SKM-1 (cell line): ENCODE measurements at regions not wholly inside any gene's neighbourhood (a gene's known extent, or its start where the extent isn't known, plus 50 kb on each side); places are given as distances from the start of the nearest gene placed in this dataset.
"Not testable (repeated sequence)": the region's sequence is repeated elsewhere in the genome, so short reads cannot be mapped to it uniquely, and the experiment has no call there.

Experiments used
- DNase-seq: peaks from one replicate; lab custom pipeline; 2025; ENCODE audit not compliant: unreplicated experiment; lab: John Stamatoyannopoulos, UW

DNA sequence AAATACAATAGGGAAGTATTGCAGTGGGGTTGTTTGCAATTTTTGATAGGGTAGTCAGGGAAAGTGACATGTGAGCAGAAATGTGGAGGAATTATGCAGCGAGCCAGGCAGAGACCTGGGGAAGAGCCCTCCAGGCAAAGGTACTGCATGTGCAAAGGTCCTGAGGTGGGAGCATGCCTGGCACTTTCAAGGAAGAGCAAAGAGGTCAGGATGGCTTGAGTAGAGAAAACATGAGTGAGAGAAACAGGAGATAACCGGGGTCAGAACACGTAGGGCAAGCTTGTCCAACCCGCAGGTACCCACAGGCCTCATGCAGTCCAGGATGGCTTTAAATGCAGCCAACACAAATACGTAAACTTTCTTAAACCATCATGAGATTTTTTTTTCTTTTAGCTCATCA, 71.0 kb downstream of the COQ2 start:
- DNase-seq = no peak

GRCh38 chr4:83212041-83212851, 72.4 kb downstream of the COQ2 start:
- no peak for DNase-seq

DNA sequence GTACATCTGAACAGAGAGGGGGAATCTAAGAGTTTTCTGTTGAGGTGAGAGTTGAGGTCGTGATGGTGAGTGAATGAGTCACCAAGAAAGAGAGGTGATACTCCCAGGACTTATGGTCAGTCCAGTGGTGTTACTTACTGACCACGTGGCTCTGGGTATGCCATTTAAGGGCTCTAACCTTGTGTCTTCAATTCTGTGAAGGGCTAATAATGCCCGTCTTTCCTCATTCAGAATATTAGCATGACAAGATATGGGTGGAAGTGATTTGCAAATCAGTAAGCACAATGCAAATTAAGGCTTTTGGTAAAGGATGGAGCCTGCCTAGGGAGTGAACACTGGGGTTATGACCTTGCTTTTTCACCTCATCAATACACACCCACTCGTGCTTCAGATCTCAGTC, 75.2 kb downstream of the COQ2 start:
- DNase-seq = no peak

DNA sequence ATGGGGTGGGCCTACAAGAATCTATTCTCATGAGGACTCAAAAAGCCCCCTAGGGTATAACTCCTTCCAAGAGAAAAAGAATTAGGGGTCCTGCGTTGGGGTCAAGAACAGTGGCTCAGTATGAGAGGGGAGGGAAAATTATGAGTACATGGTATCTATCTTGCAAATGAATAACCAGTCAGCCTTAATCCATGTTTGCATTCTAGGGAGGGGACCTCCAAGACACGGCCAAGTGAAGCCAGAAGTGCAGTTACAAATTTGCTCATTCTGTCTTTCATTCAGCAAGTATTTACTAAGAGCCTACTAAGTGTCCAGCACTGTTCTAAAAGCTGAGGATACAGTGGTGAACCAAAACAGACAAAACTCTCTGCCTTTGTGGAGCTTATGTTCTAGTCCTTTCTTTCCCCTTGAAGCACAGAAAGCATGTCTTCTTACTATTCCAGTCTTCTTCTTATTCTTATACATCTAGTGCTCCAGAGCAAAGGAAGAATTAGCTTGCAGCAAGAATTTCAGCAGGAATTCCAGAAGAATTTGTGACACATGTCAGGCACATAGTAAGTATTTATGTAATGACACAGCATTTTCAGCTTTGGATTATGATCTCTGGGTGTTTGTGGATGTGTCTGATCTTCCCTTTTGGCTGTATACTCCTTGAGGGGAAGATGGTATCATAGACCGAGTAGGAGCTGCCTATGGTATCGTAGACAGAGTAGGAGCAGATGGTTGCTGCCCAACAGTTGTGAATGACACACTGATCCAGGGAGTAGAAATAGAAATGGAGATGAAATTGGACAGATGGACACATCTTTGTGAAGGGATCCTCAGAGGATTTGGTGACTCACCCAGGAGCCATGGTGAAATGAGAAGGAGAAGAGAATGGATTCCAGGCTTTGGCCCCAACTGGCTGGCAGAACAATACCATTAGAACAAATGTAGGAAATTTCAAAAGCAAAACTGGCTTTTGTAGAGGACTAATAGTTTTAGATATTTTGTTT, 75.9 kb downstream of the COQ2 start:
- DNase-seq = no peak

- DNase-seq = no peak
These were observed 77.0 kb downstream of the COQ2 start for GRCh38 chr4:83207497-83208101.

DNA sequence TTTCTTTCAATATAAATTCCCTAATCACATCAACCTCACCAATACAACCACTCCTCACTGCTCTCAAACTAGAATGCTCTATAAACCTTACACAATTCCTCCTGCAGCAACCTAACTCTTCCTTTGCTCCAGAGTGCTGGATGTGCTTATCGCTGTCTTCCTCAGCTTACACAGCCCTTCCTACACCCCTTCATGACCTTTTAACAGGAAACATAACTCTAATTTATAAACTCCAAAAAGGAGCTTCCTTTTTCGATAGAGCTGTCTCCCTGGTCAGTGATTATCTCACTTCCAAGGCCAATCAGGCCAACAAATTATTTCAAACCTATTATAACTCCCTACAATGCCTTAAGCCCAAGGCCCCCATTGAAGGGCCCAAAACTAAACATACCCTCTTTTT, 78.8 kb downstream of the COQ2 start:
- DNase-seq = no peak

- DNase-seq = no peak
These were observed 79.9 kb downstream of the COQ2 start for GRCh38 chr4:83204731-83205130.

- DNase-seq = no peak
These were observed 82.8 kb downstream of the COQ2 start for GRCh38 chr4:83201761-83202160.

GRCh38 chr4:83197555-83198235, 83.2 kb upstream of the PLAC8 start:
- DNase-seq = peak; percentile 98

DNA sequence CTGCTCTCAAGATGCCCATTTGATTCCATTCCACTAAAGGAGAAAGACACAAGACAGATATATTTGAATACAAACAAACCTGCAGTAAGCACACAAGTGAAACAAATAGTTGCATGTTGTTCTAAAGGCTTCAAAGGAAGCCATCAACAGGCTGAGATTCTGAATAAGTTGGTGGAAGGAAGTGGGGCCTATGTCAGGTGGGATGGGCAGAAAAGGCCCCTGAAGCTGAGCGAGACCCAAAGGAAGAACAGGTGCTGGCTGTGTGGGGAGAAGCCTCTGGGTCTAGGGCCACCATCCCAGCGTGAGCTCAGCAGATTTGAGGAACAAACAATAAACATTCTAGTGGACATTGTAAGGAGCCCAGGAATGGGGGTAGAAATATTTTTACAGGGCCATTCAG, 82.4 kb upstream of the PLAC8 start:
- no peak for DNase-seq

GRCh38 chr4:83195269-83195668, 80.7 kb upstream of the PLAC8 start:
- no peak for DNase-seq

GRCh38 chr4:83194588-83194987, 80.1 kb upstream of the PLAC8 start:
- DNase-seq = not testable (repeated sequence)

GRCh38 chr4:83192634-83193033, 78.1 kb upstream of the PLAC8 start:
- no peak for DNase-seq

DNA sequence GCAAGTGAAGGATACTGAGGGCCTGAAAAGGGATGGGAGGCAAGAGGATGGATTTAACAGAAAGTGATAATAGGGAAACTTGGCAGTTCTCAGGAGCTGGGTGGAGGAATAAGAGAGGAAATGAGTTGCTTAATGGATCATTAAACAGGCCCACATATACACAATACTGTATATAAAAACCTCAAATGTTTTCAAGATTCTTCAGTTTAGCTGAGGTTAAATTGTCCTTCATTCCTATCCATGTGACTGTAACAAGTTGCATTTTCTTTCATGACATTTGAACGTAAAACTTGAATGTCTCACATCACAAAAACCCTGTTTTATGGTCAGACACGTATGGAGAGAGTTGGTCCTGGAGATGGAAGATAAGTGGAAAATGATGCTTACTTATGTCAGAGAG, 76.5 kb upstream of the PLAC8 start:
- DNase-seq = no peak

DNA sequence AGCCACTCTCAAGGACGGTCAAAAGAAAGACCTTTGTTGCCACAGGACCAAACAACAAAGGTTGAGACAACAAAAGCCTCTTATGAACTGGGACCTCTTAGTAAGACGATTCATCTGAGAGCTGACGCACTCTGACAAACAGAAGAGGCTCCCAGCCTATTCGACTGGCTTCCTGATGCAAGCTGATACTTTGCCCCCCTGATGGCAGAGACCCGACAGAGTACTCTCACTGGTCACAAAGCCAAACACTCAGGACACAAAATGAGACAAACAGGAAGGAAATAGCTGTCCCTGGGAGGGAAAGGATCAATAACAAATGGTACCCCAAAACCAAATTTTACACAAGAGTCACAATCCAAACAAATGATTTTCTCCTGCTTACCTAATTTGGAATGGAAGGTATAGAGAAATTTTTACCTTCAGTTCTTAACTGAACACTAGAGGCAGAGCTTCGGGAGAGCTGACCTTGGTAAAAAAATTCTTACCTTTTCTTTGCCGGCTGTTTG, 75.2 kb upstream of the PLAC8 start:
- no peak for DNase-seq

DNA sequence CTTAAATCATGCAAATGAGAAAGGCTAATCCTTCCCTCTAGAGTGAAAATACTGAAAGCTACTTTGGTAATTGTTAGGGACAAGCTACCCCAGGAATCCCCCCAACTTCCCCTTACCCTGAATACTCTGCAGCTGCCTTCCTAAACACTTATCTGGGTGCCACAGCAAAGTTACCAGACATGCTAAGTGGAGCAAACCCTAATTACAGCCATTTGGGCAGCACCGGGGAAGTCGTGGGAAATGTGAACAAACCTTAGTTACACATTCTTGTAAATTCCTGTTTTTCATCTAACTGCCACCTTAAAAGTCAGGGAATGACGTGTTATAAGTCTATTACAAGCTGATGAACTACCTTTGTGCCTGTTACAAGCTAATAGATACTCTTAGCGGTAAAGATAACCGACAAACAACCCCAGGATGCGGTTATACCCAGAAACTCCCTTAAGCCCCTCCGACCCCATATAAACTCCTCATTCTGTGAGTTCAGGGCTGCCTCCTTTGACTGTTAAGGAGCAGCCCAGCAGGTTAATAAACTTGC, 66.0 kb upstream of the PLAC8 start:
- no peak for DNase-seq

- no peak for DNase-seq
These were observed 64.7 kb upstream of the PLAC8 start for GRCh38 chr4:83179205-83179604.

GRCh38 chr4:83178029-83178428, 63.5 kb upstream of the PLAC8 start:
- no peak for DNase-seq

DNA sequence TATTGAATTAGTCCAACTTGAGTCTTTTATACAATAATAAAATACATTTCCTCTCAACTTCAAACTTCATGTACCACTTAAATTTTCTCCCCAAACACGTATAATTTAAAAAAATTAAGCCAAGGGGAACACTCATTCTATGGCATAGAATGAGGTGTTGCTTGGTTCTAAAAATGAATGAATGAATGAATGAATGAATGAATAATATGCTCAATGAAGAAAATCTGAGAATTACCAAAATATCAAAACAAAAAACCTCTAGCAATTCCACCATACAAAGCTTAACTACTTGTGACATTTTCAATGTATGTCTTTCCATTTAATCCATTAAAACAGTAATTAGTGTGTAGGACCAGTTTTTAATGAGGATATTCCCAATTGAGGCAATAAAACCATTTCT, 62.7 kb upstream of the PLAC8 start:
- DNase-seq = no peak

DNA sequence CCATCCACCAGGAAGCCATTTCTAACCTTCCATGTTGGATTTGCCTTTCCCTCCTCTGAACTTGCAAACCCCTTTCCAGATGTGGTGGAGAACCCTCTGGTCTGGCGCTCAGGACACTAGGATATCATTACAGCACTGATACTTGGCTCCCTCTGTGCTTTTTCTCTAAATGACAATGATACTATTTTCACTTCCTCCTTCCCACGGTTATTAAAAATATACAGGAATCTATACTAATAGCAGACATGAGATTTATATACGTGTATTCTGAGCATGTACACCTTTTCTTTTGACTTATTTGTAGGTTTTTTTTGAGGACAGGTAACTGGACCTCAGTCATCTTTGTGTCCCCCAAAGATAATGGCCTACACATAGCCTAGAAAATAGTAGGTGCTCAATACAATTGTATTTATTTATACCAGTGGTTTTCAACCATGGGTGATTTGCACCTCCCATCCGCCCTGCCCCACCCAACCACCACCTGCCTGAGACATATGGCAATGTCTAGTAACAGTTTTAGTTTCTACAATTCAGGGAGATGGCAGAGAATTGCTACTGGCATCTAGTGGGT, 60.4 kb upstream of the PLAC8 start:
- no peak for DNase-seq
